GM12878 (cell line): ENCODE measurements at regions not wholly inside any gene's neighbourhood (a gene's known extent, or its start where the extent isn't known, plus 50 kb on each side); places are given as distances from the start of the nearest gene placed in this dataset.

Experiments used
- ATAC-seq: fragments of 200-7000 bp; cut with Tn5 transposase; 3 replicates; pipeline ENCODE4 v1.9.1; 2020; ENCODE audit warnings: mild to moderate bottlenecking, moderate library complexity
- BruUV-seq: library from RNA; stranded (reverse); fragments of 400-500 nt; replicated peaks from 2 replicates; lab custom pipeline; 2021; lab: Mats Ljungman, UMichigan
- CTCF ChIA-PET: fragments of 300-600 bp; sonication (Branson Sonifier 250); formaldehyde crosslinking; extraction: SDS; loops from one replicate; lab custom pipeline; 2021; ENCODE audit warnings: inconsistent platforms; lab: Yijun Ruan, JAX
- POLR2A ChIA-PET: fragments of 350-600 bp; formaldehyde crosslinking; extraction: SDS; loops from one replicate; lab custom pipeline; 2021; ENCODE audit warnings: inconsistent platforms; lab: Charles Lee
- RAD21 ChIA-PET: fragments of 300-600 bp; sonication (Branson Sonifier 250); formaldehyde crosslinking; loops from one replicate; lab custom pipeline; 2023; ENCODE audit warnings: antibody characterized with exemption; ENCODE audit not compliant: unreplicated experiment; lab: Charles Lee
- SMC1A ChIA-PET: fragments of 300-600 bp; sonication (Branson Sonifier 250); formaldehyde crosslinking; loops from one replicate; lab custom pipeline; 2023; ENCODE audit not compliant: unreplicated experiment, uncharacterized antibody; lab: Charles Lee
- DNase-seq: peaks from one replicate; pipeline ENCODE4 v3.0.0-alpha.2; 2011; ENCODE audit warnings: low read depth, low spot score
- FAIRE-seq: peaks from 3 replicates; lab custom pipeline; 2011; peaks lifted over from hg19 to GRCh38; lab: Jason Lieb, UNC
- H2AFZ ChIP-seq: 2 replicates; pipeline ENCODE4 v1.6.0; 2011; ENCODE audit warnings: low read depth, low read length, control low read depth; ENCODE audit not compliant: control insufficient read depth
- H3K27ac ChIP-seq: 2 replicates; pipeline ENCODE4 v1.5.1; 2011; ENCODE audit warnings: control low read depth; ENCODE audit not compliant: control insufficient read depth, insufficient read depth
- H3K27me3 ChIP-seq, 2 experiments: replicated peaks in 1 of 2; 2 replicates each; pipeline versions ENCODE4 v1.6.0 to v1.6.1; 2011; ENCODE audit warnings: low read length in 1 of 2; ENCODE audit not compliant: control insufficient read depth in 2 of 2, insufficient read depth in 2 of 2
- H3K36me3 ChIP-seq, 2 experiments: 2 replicates each; pipeline ENCODE4 v1.5.1; 2011; ENCODE audit warnings: low read length in 1 of 2; ENCODE audit not compliant: control insufficient read depth in 2 of 2, insufficient read depth in 2 of 2
- H3K4me1 ChIP-seq: 2 replicates; pipeline ENCODE4 v1.6.1; 2011; ENCODE audit warnings: mild to moderate bottlenecking, low read length, moderate library complexity, mixed read lengths; ENCODE audit not compliant: control insufficient read depth, insufficient read depth
- H3K4me2 ChIP-seq: 2 replicates; pipeline ENCODE4 v1.6.0; 2011; ENCODE audit warnings: control low read depth; ENCODE audit not compliant: control insufficient read depth, insufficient read depth
- H3K4me3 ChIP-seq: fragments of 200-600 bp; sonication (generic); 2 replicates; pipeline ENCODE4 v1.5.1; 2016
- H3K79me2 ChIP-seq: 2 replicates; pipeline ENCODE4 v1.6.0; 2011; ENCODE audit warnings: low read length; ENCODE audit not compliant: control insufficient read depth, insufficient read depth
- H3K9ac ChIP-seq: 2 replicates; pipeline ENCODE4 v1.8.0; 2011; ENCODE audit warnings: low read length, control low read depth, mixed read lengths; ENCODE audit not compliant: control insufficient read depth, insufficient read depth
- H3K9me3 ChIP-seq: replicated peaks from 3 replicates; pipeline ENCODE4 v1.5.1; 2011; ENCODE audit warnings: mild to moderate bottlenecking, low read length; ENCODE audit not compliant: control insufficient read depth, insufficient read depth
- H4K20me1 ChIP-seq: 2 replicates; pipeline ENCODE4 v1.6.0; 2011; ENCODE audit not compliant: control insufficient read depth, insufficient read depth
- ATF7 ChIP-seq: fragments of 450-650 bp; IDR thresholded peaks from 2 replicates; pipeline ENCODE4 v1.6.1; 2016; ENCODE audit warnings: low read depth, mild to moderate bottlenecking
- BRCA1 ChIP-seq: IDR thresholded peaks from 2 replicates; pipeline ENCODE4 v1.6.1; 2011; ENCODE audit warnings: low read depth, low read length, improper control_type of control experiment
- CREM ChIP-seq: IDR thresholded peaks from 2 replicates; pipeline ENCODE4 v1.6.1; 2014; ENCODE audit warnings: antibody characterized with exemption, low read depth
- EED ChIP-seq: sonication (generic); IDR thresholded peaks from 2 replicates; pipeline ENCODE4 v1.6.1; 2016; ENCODE audit warnings: antibody characterized with exemption, low read depth
- HDAC2 ChIP-seq: fragments of 200-600 bp; sonication (generic); IDR thresholded peaks from 2 replicates; pipeline ENCODE4 v1.6.1; 2017
- JUNB ChIP-seq: IDR thresholded peaks from 2 replicates; pipeline ENCODE4 v1.6.1; 2016; ENCODE audit warnings: antibody characterized with exemption, mild to moderate bottlenecking
- KAT2A ChIP-seq: conservative IDR thresholded peaks from 2 replicates; pipeline ENCODE4 v1.6.1; 2011; ENCODE audit warnings: low read depth, low read length; ENCODE audit not compliant: control insufficient read depth
- PAX5 ChIP-seq: IDR thresholded peaks from 2 replicates; pipeline ENCODE4 v1.6.1; 2011; ENCODE audit warnings: low read depth, low read length, borderline replicate concordance
- POU2F2 ChIP-seq: IDR thresholded peaks from 3 replicates; pipeline ENCODE4 v1.6.1; 2011; ENCODE audit warnings: low read depth, mild to moderate bottlenecking, low read length, borderline replicate concordance
- SIN3A ChIP-seq: IDR thresholded peaks from 2 replicates; pipeline ENCODE4 v1.6.1; 2012; ENCODE audit warnings: low read depth, low read length, improper control_type of control experiment
- STAT3 ChIP-seq: IDR thresholded peaks from 2 replicates; pipeline ENCODE4 v1.6.1; 2011; ENCODE audit warnings: low read depth, low read length, improper control_type of control experiment
- TAF1 ChIP-seq: IDR thresholded peaks from 2 replicates; pipeline ENCODE4 v1.6.1; 2011; ENCODE audit warnings: mild to moderate bottlenecking, low read depth, low read length, borderline replicate concordance
- ZNF207 ChIP-seq: fragments of 450-650 bp; IDR thresholded peaks from 2 replicates; pipeline ENCODE4 v1.6.1; 2014; ENCODE audit warnings: antibody characterized with exemption, mild to moderate bottlenecking, borderline replicate concordance
- WGBS: methylation state at CpG from one replicate; pipeline ENCODE4 v1.1.6; 2016; ENCODE audit warnings: low lambda C conversion rate; ENCODE audit not compliant: insufficient replicate concordance, insufficient coverage; ENCODE audit errors: missing lambda C conversion rate; 5-methylcytosine and 5-hydroxymethylcytosine counted together
- in situ Hi-C: fragments of 300-500 bp; cut with MboI; formaldehyde crosslinking; loops from 9 replicates; pipeline ENCODE4 v1.14.3; 2018; ENCODE audit warnings: mixed read lengths
- intact Hi-C: fragments of 100-400 bp; cut with micrococcal nuclease; formaldehyde crosslinking; loops from one replicate; pipeline ENCODE4 v1.14.2; 2022; ENCODE audit not compliant: unreplicated experiment
- TF ChIP-seq, protein P1 (sequence below): fragments of 450-650 bp; IDR thresholded peaks from 2 replicates; pipeline ENCODE4 v1.6.1; 2017; ENCODE audit warnings: borderline replicate concordance
- TF ChIP-seq, protein P2 (sequence below): fragments of 450-650 bp; IDR thresholded peaks from 2 replicates; pipeline ENCODE4 v1.6.1; 2016; ENCODE audit warnings: mild to moderate bottlenecking
- TF ChIP-seq, protein P3 (sequence below): fragments of 150-350 bp; IDR thresholded peaks from 2 replicates; pipeline ENCODE4 v1.6.1; 2016; ENCODE audit warnings: low read depth, low read length
- TF ChIP-seq, protein P4 (sequence below): IDR thresholded peaks from 2 replicates; pipeline ENCODE4 v1.6.1; 2012; ENCODE audit warnings: low read depth, low read length, improper control_type of control experiment

DNA sequence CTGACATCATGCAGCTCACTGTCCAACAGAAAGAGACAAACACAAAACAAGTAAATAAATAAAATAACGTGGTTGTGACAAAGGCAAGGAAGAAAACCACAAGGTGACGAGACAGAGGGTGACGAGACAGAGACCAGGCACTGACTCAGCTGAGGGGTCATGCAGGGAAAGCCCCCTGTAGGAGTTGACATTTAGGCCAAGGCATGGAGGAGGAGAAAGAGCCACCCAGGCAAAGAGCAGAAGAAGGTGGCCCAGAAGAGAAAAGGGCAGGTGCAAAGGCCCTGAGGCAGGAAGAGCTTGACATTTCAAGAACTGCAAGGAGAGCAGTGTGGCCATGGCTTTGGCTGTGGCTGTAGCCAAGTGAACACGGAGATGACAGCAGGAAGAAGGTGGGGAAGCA, 65.1 kb upstream of the ID3 start:
- in situ Hi-C loops (no loop called here), intact Hi-C loops (no loop called here)
- Histone ChIP-seq H3K9ac (no peak overlapping the region), H3K27ac (peak overlapping the region; percentile 38), H3K79me2 (no peaks in the 10 kb centered on the region), H3K9me3 (no peaks in the 10 kb centered on the region), H3K27me3 (no peaks in the 10 kb centered on the region), H3K4me1 (peaks cover 58% of the 10 kb centered on the region), H3K4me2 (peak overlapping the region; percentile 50), H3K4me3 (no peak overlapping the region), H3K36me3 (no peaks in the 10 kb centered on the region), H4K20me1 (no peaks in the 10 kb centered on the region), H2AFZ (peak overlapping the region; percentile 33)
- ChIA-PET CTCF (interaction anchor here (1.5 to 18.7 kb wide), 4 partner anchors 11 to 127 kb away, joined by 6 to 959 read pairs (median 10); partner anchors contain the start of gene ID3), RAD21 (interaction anchor here (0.6 to 1.7 kb wide), 6 partner anchors 13 to 70 kb away, joined by 3 to 4 read pairs (median 3); partner anchors contain the start of gene ID3), POLR2A (interaction anchor here (0.7 to 1.1 kb wide), 9 partner anchors 8 to 96 kb away, joined by 3 to 9 read pairs (median 4); no protein-coding TSS in a partner anchor), SMC1A (interaction anchor here (0.7 to 2.5 kb wide), 8 partner anchors 11 to 69 kb away, joined by 3 to 11 read pairs (median 4); partner anchors contain the start of gene ID3)
- no peak for DNase-seq
- peak; percentile 60 for ATAC-seq
- no TSS peak for BruUV-seq
- whole genome bisulfite sequencing = 3% methylated on average over 4 of the region's 4 CpGs
- FAIRE-seq = no peak
- no peak for TF ChIP-seq ZNF207
- no peak for TF ChIP-seq JUNB
- TF ChIP-seq, protein P1, sequence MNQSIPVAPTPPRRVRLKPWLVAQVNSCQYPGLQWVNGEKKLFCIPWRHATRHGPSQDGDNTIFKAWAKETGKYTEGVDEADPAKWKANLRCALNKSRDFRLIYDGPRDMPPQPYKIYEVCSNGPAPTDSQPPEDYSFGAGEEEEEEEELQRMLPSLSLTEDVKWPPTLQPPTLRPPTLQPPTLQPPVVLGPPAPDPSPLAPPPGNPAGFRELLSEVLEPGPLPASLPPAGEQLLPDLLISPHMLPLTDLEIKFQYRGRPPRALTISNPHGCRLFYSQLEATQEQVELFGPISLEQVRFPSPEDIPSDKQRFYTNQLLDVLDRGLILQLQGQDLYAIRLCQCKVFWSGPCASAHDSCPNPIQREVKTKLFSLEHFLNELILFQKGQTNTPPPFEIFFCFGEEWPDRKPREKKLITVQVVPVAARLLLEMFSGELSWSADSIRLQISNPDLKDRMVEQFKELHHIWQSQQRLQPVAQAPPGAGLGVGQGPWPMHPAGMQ = no peak
- TF ChIP-seq EED = no peak
- TF ChIP-seq, protein P2, sequence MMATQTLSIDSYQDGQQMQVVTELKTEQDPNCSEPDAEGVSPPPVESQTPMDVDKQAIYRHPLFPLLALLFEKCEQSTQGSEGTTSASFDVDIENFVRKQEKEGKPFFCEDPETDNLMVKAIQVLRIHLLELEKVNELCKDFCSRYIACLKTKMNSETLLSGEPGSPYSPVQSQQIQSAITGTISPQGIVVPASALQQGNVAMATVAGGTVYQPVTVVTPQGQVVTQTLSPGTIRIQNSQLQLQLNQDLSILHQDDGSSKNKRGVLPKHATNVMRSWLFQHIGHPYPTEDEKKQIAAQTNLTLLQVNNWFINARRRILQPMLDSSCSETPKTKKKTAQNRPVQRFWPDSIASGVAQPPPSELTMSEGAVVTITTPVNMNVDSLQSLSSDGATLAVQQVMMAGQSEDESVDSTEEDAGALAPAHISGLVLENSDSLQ = 0 out of 2 replicates have a peak, but pooled peaks have one; percentile 31
- no peak for TF ChIP-seq BRCA1
- peak; percentile 58; the same call in 1 of the 2 replicates for TF ChIP-seq CREM
- TF ChIP-seq, protein P3, sequence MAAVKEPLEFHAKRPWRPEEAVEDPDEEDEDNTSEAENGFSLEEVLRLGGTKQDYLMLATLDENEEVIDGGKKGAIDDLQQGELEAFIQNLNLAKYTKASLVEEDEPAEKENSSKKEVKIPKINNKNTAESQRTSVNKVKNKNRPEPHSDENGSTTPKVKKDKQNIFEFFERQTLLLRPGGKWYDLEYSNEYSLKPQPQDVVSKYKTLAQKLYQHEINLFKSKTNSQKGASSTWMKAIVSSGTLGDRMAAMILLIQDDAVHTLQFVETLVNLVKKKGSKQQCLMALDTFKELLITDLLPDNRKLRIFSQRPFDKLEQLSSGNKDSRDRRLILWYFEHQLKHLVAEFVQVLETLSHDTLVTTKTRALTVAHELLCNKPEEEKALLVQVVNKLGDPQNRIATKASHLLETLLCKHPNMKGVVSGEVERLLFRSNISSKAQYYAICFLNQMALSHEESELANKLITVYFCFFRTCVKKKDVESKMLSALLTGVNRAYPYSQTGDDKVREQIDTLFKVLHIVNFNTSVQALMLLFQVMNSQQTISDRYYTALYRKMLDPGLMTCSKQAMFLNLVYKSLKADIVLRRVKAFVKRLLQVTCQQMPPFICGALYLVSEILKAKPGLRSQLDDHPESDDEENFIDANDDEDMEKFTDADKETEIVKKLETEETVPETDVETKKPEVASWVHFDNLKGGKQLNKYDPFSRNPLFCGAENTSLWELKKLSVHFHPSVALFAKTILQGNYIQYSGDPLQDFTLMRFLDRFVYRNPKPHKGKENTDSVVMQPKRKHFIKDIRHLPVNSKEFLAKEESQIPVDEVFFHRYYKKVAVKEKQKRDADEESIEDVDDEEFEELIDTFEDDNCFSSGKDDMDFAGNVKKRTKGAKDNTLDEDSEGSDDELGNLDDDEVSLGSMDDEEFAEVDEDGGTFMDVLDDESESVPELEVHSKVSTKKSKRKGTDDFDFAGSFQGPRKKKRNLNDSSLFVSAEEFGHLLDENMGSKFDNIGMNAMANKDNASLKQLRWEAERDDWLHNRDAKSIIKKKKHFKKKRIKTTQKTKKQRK = no peak
- no peak for TF ChIP-seq STAT3
- TF ChIP-seq ATF7 = peak; percentile 39; the same call in 1 of the 2 replicates
- TF ChIP-seq, protein P4, sequence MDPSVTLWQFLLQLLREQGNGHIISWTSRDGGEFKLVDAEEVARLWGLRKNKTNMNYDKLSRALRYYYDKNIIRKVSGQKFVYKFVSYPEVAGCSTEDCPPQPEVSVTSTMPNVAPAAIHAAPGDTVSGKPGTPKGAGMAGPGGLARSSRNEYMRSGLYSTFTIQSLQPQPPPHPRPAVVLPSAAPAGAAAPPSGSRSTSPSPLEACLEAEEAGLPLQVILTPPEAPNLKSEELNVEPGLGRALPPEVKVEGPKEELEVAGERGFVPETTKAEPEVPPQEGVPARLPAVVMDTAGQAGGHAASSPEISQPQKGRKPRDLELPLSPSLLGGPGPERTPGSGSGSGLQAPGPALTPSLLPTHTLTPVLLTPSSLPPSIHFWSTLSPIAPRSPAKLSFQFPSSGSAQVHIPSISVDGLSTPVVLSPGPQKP = no peak
- no peak for TF ChIP-seq SIN3A
- no peak for TF ChIP-seq TAF1
- TF ChIP-seq POU2F2 = no peak
- no peak for TF ChIP-seq HDAC2
- no peak for TF ChIP-seq PAX5
- no peak for TF ChIP-seq KAT2A
